Activated CD4-positive, CD25-positive, alpha-beta regulatory T cell treated with anti-CD3 and anti-CD28 coated beads, Interleukin-2, amount 50 U/mL, for 24 hours (primary cell): ENCODE measurements at regions not wholly inside any gene's neighbourhood (a gene's known extent, or its start where the extent isn't known, plus 50 kb on each side); places are given as distances from the start of the nearest gene placed in this dataset.
"Not testable (repeated sequence)": the region's sequence is repeated elsewhere in the genome, so short reads cannot be mapped to it uniquely, and the experiment has no call there.

Experiments used
- ATAC-seq, 2 donors: fragments of 150-1000 bp; cut with Tn5 transposase; one replicate each; pipeline ENCODE4 v1.10.0; 2021; ENCODE audit warnings: mild to moderate bottlenecking in 1 of 2, moderate library complexity in 1 of 2

- not testable (repeated sequence) for ATAC-seq
Observed at GRCh38 chr16:33913601-33914000, 454.2 kb downstream of the TP53TG3F start.

GRCh38 chr16:33920761-33921545, 461.5 kb downstream of the TP53TG3F start:
- peak in 1 of 2 donors; percentile 51 for ATAC-seq

GRCh38 chr16:33922914-33923313, 463.5 kb downstream of the TP53TG3F start:
- ATAC-seq, result not testable (repeated sequence)

- ATAC-seq, result not testable (repeated sequence)
Observed at GRCh38 chr16:33928026-33928425, 468.6 kb downstream of the TP53TG3F start.

GRCh38 chr16:33932191-33932590, 472.8 kb downstream of the TP53TG3F start:
- not testable (repeated sequence) for ATAC-seq

- not testable (repeated sequence) for ATAC-seq
Observed at GRCh38 chr16:33933039-33933438, 473.6 kb downstream of the TP53TG3F start.

GRCh38 chr16:33935766-33936165, 476.4 kb downstream of the TP53TG3F start:
- ATAC-seq, result not testable (repeated sequence)

GRCh38 chr16:33938097-33938496, 478.7 kb downstream of the TP53TG3F start:
- ATAC-seq, result not testable (repeated sequence)

GRCh38 chr16:33961536-33961935, 502.1 kb downstream of the TP53TG3F start:
- not testable (repeated sequence) for ATAC-seq

- peak; percentile 75 to 78 for ATAC-seq
Observed at GRCh38 chr16:33965534-33965933, 506.1 kb downstream of the TP53TG3F start.

- ATAC-seq, result not testable (repeated sequence)
Observed at GRCh38 chr16:33966855-33967254, 507.4 kb downstream of the TP53TG3F start.

GRCh38 chr16:33974557-33974956, 515.1 kb downstream of the TP53TG3F start:
- not testable (repeated sequence) for ATAC-seq

- not testable (repeated sequence) for ATAC-seq
Observed at GRCh38 chr16:33975744-33976143, 516.3 kb downstream of the TP53TG3F start.

- ATAC-seq, result not testable (repeated sequence)
Observed at GRCh38 chr16:33976521-33976920, 517.1 kb downstream of the TP53TG3F start.

- ATAC-seq, result not testable (repeated sequence)
Observed at GRCh38 chr16:33978784-33979183, 519.4 kb downstream of the TP53TG3F start.

- ATAC-seq, result not testable (repeated sequence)
Observed at GRCh38 chr16:33979613-33980012, 520.2 kb downstream of the TP53TG3F start.

GRCh38 chr16:33980736-33981135, 521.3 kb downstream of the TP53TG3F start:
- not testable (repeated sequence) for ATAC-seq

- not testable (repeated sequence) for ATAC-seq
Observed at GRCh38 chr16:33984428-33984827, 525.0 kb downstream of the TP53TG3F start.

GRCh38 chr16:33986521-33986920, 527.1 kb downstream of the TP53TG3F start:
- ATAC-seq, result not testable (repeated sequence)

GRCh38 chr16:33987348-33987963, 528.0 kb downstream of the TP53TG3F start:
- not testable (repeated sequence) for ATAC-seq

- not testable (repeated sequence) for ATAC-seq
Observed at GRCh38 chr16:33988012-33988411, 528.6 kb downstream of the TP53TG3F start.

GRCh38 chr16:33990488-33990887, 531.1 kb downstream of the TP53TG3F start:
- not testable (repeated sequence) for ATAC-seq

- not testable (repeated sequence) for ATAC-seq
Observed at GRCh38 chr16:33992513-33993177, 533.2 kb downstream of the TP53TG3F start.
